Activated CD8-positive, alpha-beta T cell treated with anti-CD3 and anti-CD28 coated beads for 36 hours (primary cell): ENCODE measurements at regions not wholly inside any gene's neighbourhood (a gene's known extent, or its start where the extent isn't known, plus 50 kb on each side); places are given as distances from the start of the nearest gene placed in this dataset.
"Not testable (repeated sequence)": the region's sequence is repeated elsewhere in the genome, so short reads cannot be mapped to it uniquely, and the experiment has no call there.

Experiments used
- ATAC-seq: fragments of 200-7000 bp; cut with Tn5 transposase; one replicate; pipeline ENCODE4 v1.10.0; 2021; ENCODE audit warnings: mild to moderate bottlenecking, moderate library complexity
- CTCF ChIA-PET: fragments of 350-600 bp; sonication (Branson Sonifier 250); formaldehyde crosslinking; loops from one replicate; lab custom pipeline; 2021; ENCODE audit warnings: antibody characterized with exemption; lab: Charles Lee
- POLR2A ChIA-PET: fragments of 350-600 bp; sonication (Branson Sonifier 250); formaldehyde crosslinking; loops from one replicate; lab custom pipeline; 2021; ENCODE audit warnings: antibody characterized with exemption; lab: Charles Lee
- DNase-seq: peaks from one replicate; pipeline ENCODE4 v3.0.0-alpha.2; 2020
- H3K27ac Mint-ChIP-seq: one replicate; pipeline ENCODE4 v1.8.0; 2021; ENCODE audit warnings: mild to moderate bottlenecking, mixed read lengths
- H3K27me3 Mint-ChIP-seq: one replicate; pipeline ENCODE4 v1.8.0; 2021; ENCODE audit warnings: mixed read lengths
- H3K36me3 Mint-ChIP-seq: one replicate; pipeline ENCODE4 v1.8.0; 2021; ENCODE audit warnings: low read depth, mixed read lengths
- H3K4me1 Mint-ChIP-seq: one replicate; pipeline ENCODE4 v1.8.0; 2021; ENCODE audit warnings: low read depth, mixed read lengths
- H3K4me3 Mint-ChIP-seq: one replicate; pipeline ENCODE4 v1.8.0; 2021; ENCODE audit warnings: mild to moderate bottlenecking, moderate library complexity, mixed read lengths
- H3K9me3 Mint-ChIP-seq: one replicate; pipeline ENCODE4 v1.8.0; 2021; ENCODE audit warnings: mixed read lengths
- CTCF ChIP-seq: fragments of 200-600 bp; IDR thresholded peaks from one replicate; pipeline ENCODE4 v1.8.0; 2022; ENCODE audit warnings: antibody characterized with exemption, mild to moderate bottlenecking
- intact Hi-C: fragments of 100-400 bp; cut with micrococcal nuclease; formaldehyde crosslinking; loops from one replicate; pipeline ENCODE4 v1.10.0; 2022

GRCh38 chr12:19623751-19624399, 184.6 kb downstream of the AEBP2 start:
- Mint-ChIP-seq H3K27me3 (no peaks in the 10 kb centered on the region), H3K27ac (peak overlapping the region; percentile 63), H3K36me3 (no peaks in the 10 kb centered on the region), H3K4me3 (no peak overlapping the region), H3K4me1 (peaks cover 17% of the 10 kb centered on the region), H3K9me3 (peaks cover 2% of the 10 kb centered on the region)
- CTCF ChIA-PET, result interaction anchor here (1.1 kb wide), 1 partner anchor 21 kb away, joined by 3 read pairs; no protein-coding TSS in a partner anchor
- POLR2A ChIA-PET, result no interaction called here
- intact Hi-C loops, result no loop called here
- DNase-seq, result peak; percentile 14
- peak; percentile 76 for ATAC-seq
- no peak for TF ChIP-seq CTCF

- no peak for TF ChIP-seq CTCF
- DNase-seq (no peak), ATAC-seq (no peak)
- no peaks in the 10 kb centered on the region for H3K36me3 Mint-ChIP-seq
- peaks cover 17% of the 10 kb centered on the region for H3K4me1 Mint-ChIP-seq
- H3K27me3 Mint-ChIP-seq, result no peaks in the 10 kb centered on the region
- ChIA-PET CTCF (no interaction called here), POLR2A (no interaction called here)
- intact Hi-C loops, result no loop called here
- peaks cover 2% of the 10 kb centered on the region for H3K9me3 Mint-ChIP-seq
- H3K27ac Mint-ChIP-seq, result peak overlapping the region; percentile 33
- H3K4me3 Mint-ChIP-seq, result no peak overlapping the region
Measured at GRCh38 chr12:19624491-19624890, 185.2 kb downstream of the AEBP2 start.

GRCh38 chr12:19625551-19625950, 186.3 kb downstream of the AEBP2 start:
- ATAC-seq, result not testable (repeated sequence)

GRCh38 chr12:19627719-19628118, 188.4 kb downstream of the AEBP2 start:
- H3K4me1 Mint-ChIP-seq, result peaks cover 17% of the 10 kb centered on the region
- no peaks in the 10 kb centered on the region for H3K27me3 Mint-ChIP-seq
- no peak for TF ChIP-seq CTCF
- no peaks in the 10 kb centered on the region for H3K36me3 Mint-ChIP-seq
- no peak overlapping the region for H3K4me3 Mint-ChIP-seq
- ATAC-seq (no peak), DNase-seq (no peak)
- H3K27ac Mint-ChIP-seq, result no peak overlapping the region
- H3K9me3 Mint-ChIP-seq, result peaks cover 2% of the 10 kb centered on the region
- POLR2A ChIA-PET, result no interaction called here
- CTCF ChIA-PET, result no interaction called here
- intact Hi-C loops, result no loop called here

More at GRCh38 chr12:19625551-19625950, 186.3 kb downstream of the AEBP2 start:
- H3K9me3 Mint-ChIP-seq, CTCF ChIA-PET, POLR2A ChIA-PET, intact Hi-C loops, H3K27me3 Mint-ChIP-seq, H3K36me3 Mint-ChIP-seq, H3K4me3 Mint-ChIP-seq, H3K27ac Mint-ChIP-seq, DNase-seq: not testable (repeated sequence)
- peaks cover 17% of the 10 kb centered on the region for H3K4me1 Mint-ChIP-seq

- Mint-ChIP-seq H3K27me3 (no peaks in the 10 kb centered on the region), H3K36me3 (no peaks in the 10 kb centered on the region), H3K27ac (no peak overlapping the region), H3K4me3 (no peak overlapping the region), H3K9me3 (peaks cover 2% of the 10 kb centered on the region), H3K4me1 (peaks cover 3% of the 10 kb centered on the region)
- ChIA-PET CTCF (no interaction called here), POLR2A (interaction anchor here (0.6 kb wide), 1 partner anchor 890 kb away, joined by 3 read pairs; no protein-coding TSS in a partner anchor)
- DNase-seq (no peak), ATAC-seq (no peak)
- no peak for TF ChIP-seq CTCF
- intact Hi-C loops, result no loop called here
Measured at GRCh38 chr12:19630536-19630935, 191.2 kb downstream of the AEBP2 start.
